ENCODE measurements at regions not wholly inside any gene's neighbourhood (a gene's known extent, or its start where the extent isn't known, plus 50 kb on each side); places are given as distances from the start of the nearest gene placed in this dataset.

- Histone ChIP-seq H2AFZ (ENCODE audit: low read depth, low read length, severe bottlenecking) (no peak overlapping the region), H3K79me2 (ENCODE audit: insufficient read depth, low read length) (no peaks in the 10 kb centered on the region), H3K27ac (ENCODE audit: low read depth, low read length) (no peak overlapping the region), H3F3A (ENCODE audit: insufficient read depth) (no peaks in the 10 kb centered on the region), H4K20me1 (ENCODE audit: low read depth, low read length) (no peaks in the 10 kb centered on the region), H3K9me2 (replicated peaks; ENCODE audit: insufficient read depth, low read length) (no peaks in the 10 kb centered on the region), H3K9me3 (ENCODE audit: insufficient read depth, low read length) (no peaks in the 10 kb centered on the region), H3K4me3 (ENCODE audit: insufficient read depth, low read length, poor library complexity, severe bottlenecking) (no peak overlapping the region), H3K9ac (ENCODE audit: low read length) (no peak overlapping the region), H3K27me3 (ENCODE audit: low read length) (no peaks in the 10 kb centered on the region), H3K4me2 (ENCODE audit: low read depth, low read length, poor library complexity, severe bottlenecking) (no peak overlapping the region), H3K36me3 (ENCODE audit: low read length) (no peaks in the 10 kb centered on the region)
- TF ChIP-seq EZH2phosphoT487 (conservative IDR thresholded peaks at IDR 0.05; ENCODE audit: low read length) (no peak), CTCF (IDR thresholded peaks at IDR 0.05; ENCODE audit: insufficient read depth, low read length, poor library complexity, severe bottlenecking) (no peak)
Measured at GRCh38 chr22:48554893-48555572, 1272.6 kb downstream of the BRD1 start.

- TF ChIP-seq CTCF (IDR thresholded peaks at IDR 0.05; ENCODE audit: insufficient read depth, low read length, poor library complexity, severe bottlenecking) (no peak), EZH2phosphoT487 (conservative IDR thresholded peaks at IDR 0.05; ENCODE audit: low read length) (no peak)
- H3K27me3 ChIP-seq (ENCODE audit: low read length): no peaks in the 10 kb centered on the region
- no peak overlapping the region for H3K4me2 ChIP-seq (ENCODE audit: low read depth, low read length, poor library complexity, severe bottlenecking)
- H3K9me3 ChIP-seq (ENCODE audit: insufficient read depth, low read length): no peaks in the 10 kb centered on the region
- H3K36me3 ChIP-seq (ENCODE audit: low read length): no peaks in the 10 kb centered on the region
- no peak overlapping the region for H3K9ac ChIP-seq (ENCODE audit: low read length)
- no peak overlapping the region for H2AFZ ChIP-seq (ENCODE audit: low read depth, low read length, severe bottlenecking)
- no peaks in the 10 kb centered on the region for H3F3A ChIP-seq (ENCODE audit: insufficient read depth)
- H3K4me3 ChIP-seq (ENCODE audit: insufficient read depth, low read length, poor library complexity, severe bottlenecking): no peak overlapping the region
- no peaks in the 10 kb centered on the region for H4K20me1 ChIP-seq (ENCODE audit: low read depth, low read length)
- H3K27ac ChIP-seq (ENCODE audit: low read depth, low read length): no peak overlapping the region
- no peaks in the 10 kb centered on the region for H3K9me2 ChIP-seq (replicated peaks; ENCODE audit: insufficient read depth, low read length)
- H3K79me2 ChIP-seq (ENCODE audit: insufficient read depth, low read length): no peaks in the 10 kb centered on the region
Measured at GRCh38 chr22:48553694-48554308, 1273.9 kb downstream of the BRD1 start.

GRCh38 chr22:48553119-48553518, 1274.6 kb downstream of the BRD1 start:
- Histone ChIP-seq H3K27me3 (ENCODE audit: low read length) (no peaks in the 10 kb centered on the region), H4K20me1 (ENCODE audit: low read depth, low read length) (no peaks in the 10 kb centered on the region), H3K79me2 (ENCODE audit: insufficient read depth, low read length) (no peaks in the 10 kb centered on the region), H3K27ac (ENCODE audit: low read depth, low read length) (no peak overlapping the region), H3F3A (ENCODE audit: insufficient read depth) (no peaks in the 10 kb centered on the region), H2AFZ (ENCODE audit: low read depth, low read length, severe bottlenecking) (no peak overlapping the region), H3K4me2 (ENCODE audit: low read depth, low read length, poor library complexity, severe bottlenecking) (no peak overlapping the region), H3K9me3 (ENCODE audit: insufficient read depth, low read length) (no peaks in the 10 kb centered on the region), H3K4me3 (ENCODE audit: insufficient read depth, low read length, poor library complexity, severe bottlenecking) (no peak overlapping the region), H3K9me2 (replicated peaks; ENCODE audit: insufficient read depth, low read length) (no peaks in the 10 kb centered on the region), H3K9ac (ENCODE audit: low read length) (no peak overlapping the region), H3K36me3 (ENCODE audit: low read length) (no peaks in the 10 kb centered on the region)
- TF ChIP-seq CTCF (IDR thresholded peaks at IDR 0.05; ENCODE audit: insufficient read depth, low read length, poor library complexity, severe bottlenecking) (no peak), EZH2phosphoT487 (conservative IDR thresholded peaks at IDR 0.05; ENCODE audit: low read length) (no peak)
